ENCODE measurements at regions not wholly inside any gene's neighbourhood (a gene's known extent, or its start where the extent isn't known, plus 50 kb on each side); places are given as distances from the start of the nearest gene placed in this dataset.

DNA sequence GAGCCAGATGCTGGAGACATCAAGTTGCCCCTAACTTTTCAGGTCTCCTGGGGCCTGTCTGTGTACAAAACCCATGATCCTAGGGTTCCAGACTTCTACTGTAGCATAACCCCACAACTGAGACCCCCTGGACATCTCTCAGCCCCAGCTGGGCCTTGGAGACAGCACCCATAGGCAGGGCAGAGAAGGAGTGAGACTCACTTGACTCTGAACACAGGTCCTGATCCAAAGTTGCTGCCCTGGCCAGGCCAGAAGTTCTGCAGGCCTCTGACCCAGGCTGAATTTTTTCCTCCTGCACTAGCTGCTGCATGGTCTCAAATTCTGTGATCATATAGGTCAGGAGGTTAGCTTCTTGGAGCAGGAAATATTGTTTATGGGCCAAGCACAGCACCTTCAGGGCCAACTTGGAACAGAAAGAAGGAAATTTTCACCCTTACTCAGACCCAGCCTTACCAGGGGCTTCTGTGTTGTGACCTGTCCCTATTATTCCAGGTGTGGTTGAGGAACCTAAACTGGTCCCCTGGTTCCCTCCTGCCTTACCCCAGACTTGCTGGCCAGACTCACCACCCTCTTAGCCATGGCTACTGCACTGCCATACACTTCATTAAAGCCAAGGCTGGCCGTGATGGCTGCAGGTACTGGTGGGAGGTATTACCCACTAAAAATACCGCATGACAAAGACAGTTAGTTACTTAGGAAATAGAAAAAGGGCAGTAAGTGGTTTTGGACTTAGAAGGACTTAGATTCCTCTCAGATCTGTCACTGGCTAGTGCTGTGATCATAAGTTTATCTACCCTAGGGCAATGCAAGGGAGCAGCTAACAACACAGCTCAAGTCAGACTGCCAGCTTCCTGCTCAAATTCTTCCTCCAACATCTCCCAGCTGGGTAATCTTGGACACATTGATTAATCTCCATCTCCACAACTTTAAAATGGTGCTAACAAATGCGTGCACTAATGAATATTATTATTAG lies 2180.1 kb downstream of the TP53TG3F start:
- TF ChIP-seq CTCF (IDR thresholded peaks at IDR 0.05), result no peak
- no peak for TF ChIP-seq FOXK1 (CRISPR knock-in tag; IDR thresholded peaks at IDR 0.05)
- no peak for TF ChIP-seq CBFB (CRISPR knock-in tag; IDR thresholded peaks at IDR 0.05; ENCODE audit: low read depth)
- no peak for TF ChIP-seq ESRRA (CRISPR knock-in tag; IDR thresholded peaks at IDR 0.05; ENCODE audit: borderline replicate concordance)
- TF ChIP-seq, protein P1, sequence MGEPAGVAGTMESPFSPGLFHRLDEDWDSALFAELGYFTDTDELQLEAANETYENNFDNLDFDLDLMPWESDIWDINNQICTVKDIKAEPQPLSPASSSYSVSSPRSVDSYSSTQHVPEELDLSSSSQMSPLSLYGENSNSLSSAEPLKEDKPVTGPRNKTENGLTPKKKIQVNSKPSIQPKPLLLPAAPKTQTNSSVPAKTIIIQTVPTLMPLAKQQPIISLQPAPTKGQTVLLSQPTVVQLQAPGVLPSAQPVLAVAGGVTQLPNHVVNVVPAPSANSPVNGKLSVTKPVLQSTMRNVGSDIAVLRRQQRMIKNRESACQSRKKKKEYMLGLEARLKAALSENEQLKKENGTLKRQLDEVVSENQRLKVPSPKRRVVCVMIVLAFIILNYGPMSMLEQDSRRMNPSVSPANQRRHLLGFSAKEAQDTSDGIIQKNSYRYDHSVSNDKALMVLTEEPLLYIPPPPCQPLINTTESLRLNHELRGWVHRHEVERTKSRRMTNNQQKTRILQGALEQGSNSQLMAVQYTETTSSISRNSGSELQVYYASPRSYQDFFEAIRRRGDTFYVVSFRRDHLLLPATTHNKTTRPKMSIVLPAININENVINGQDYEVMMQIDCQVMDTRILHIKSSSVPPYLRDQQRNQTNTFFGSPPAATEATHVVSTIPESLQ (CRISPR knock-in tag; IDR thresholded peaks at IDR 0.05), result no peak
- TF ChIP-seq ZNF232 (CRISPR knock-in tag; IDR thresholded peaks at IDR 0.05), result no peak
- TF ChIP-seq ZNF423 (CRISPR knock-in tag; IDR thresholded peaks at IDR 0.05), result no peak
- TF ChIP-seq CREM (CRISPR knock-in tag; IDR thresholded peaks at IDR 0.05), result no peak
- no peak for TF ChIP-seq JAZF1 (CRISPR knock-in tag; IDR thresholded peaks at IDR 0.05)
- TF ChIP-seq ATF3 (CRISPR knock-in tag; conservative IDR thresholded peaks at IDR 0.05), result no peak
- TF ChIP-seq NR1H2 (CRISPR knock-in tag; IDR thresholded peaks at IDR 0.05), result no peak
- no peak for TF ChIP-seq ZNF396 (CRISPR knock-in tag; IDR thresholded peaks at IDR 0.05; ENCODE audit: borderline replicate concordance)

All from WTC11 (cell line).